ENCODE measurements at regions not wholly inside any gene's neighbourhood (a gene's known extent, or its start where the extent isn't known, plus 50 kb on each side); places are given as distances from the start of the nearest gene placed in this dataset.
"Not testable (repeated sequence)": the region's sequence is repeated elsewhere in the genome, so short reads cannot be mapped to it uniquely, and the experiment has no call there.

DNA sequence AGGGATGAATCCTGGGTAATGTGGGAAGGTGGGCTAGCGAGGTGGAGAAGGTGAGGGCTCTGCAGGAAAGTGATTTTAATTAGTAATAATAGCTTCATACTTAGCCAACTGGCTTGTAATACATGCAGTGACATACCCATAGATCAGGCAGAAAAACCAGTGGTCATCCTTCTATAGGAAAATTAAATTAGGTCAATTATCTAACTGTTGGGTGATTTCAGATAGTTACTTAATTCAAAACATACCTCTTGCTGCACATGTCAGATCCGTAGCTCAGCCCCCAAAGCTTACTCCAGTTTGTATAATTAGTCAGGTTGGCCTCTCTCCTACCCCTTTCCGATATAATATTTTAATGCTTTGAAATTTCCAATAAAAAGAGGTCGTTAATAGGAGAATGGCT lies 137.0 kb downstream of the TMEM114 start:
- no peak for DNase-seq (ENCODE audit: low read depth in 2 of 3, low spot score in 1 of 3)

GRCh38 chr16:8452941-8453340 lies 137.4 kb downstream of the TMEM114 start:
- no peak for DNase-seq (ENCODE audit: low read depth in 2 of 3, low spot score in 1 of 3)

DNA sequence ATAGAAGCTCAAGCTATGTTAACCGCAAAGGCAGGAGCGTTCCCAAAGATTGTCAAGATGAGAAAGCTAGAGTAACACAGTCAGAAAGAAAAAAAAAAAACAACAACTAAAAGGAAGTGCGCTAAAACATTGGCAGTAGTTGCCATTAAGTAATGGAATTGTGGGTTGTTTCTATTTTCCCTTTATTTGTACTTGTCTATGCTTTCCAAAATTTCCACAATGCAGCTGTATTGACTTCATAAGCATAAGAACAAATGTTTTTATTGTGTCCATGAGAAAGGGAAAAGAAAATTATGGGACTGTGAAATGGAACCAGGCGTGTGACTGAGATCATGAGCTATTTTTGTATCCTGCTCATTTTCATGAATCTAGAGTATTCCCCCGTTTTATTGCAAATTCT lies 153.4 kb downstream of the TMEM114 start:
- no peak for DNase-seq (ENCODE audit: low read depth in 2 of 3, low spot score in 1 of 3)

- DNase-seq (ENCODE audit: low read depth in 2 of 3, low spot score in 1 of 3) = no peak
Observed at GRCh38 chr16:8431783-8432182, 158.5 kb downstream of the TMEM114 start.

- no peak for DNase-seq (ENCODE audit: low read depth in 2 of 3, low spot score in 1 of 3)
Observed at GRCh38 chr16:8430401-8430800, 159.9 kb downstream of the TMEM114 start.

- DNase-seq (ENCODE audit: low read depth in 2 of 3, low spot score in 1 of 3) = no peak
Observed at GRCh38 chr16:8426569-8426968, 163.7 kb downstream of the TMEM114 start.

DNA sequence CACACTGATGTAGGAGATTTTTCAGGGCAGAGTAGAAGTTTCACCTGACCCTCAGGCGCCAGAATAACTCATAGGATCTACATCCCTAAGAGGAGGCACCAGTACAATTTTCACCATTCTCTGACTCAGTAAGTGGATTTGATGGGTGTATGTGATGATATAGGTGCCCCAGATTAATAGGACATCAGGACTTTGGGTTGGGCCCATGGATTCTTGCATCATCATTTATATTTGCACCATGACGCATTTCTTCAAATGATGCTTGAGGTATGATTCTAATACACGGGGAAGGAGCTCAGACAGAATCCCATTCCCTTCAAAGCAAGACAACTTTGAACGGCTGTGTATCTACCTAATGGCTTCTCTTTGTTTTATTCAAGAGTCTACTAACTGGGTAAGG lies 173.2 kb downstream of the TMEM114 start:
- DNase-seq (ENCODE audit: low read depth in 2 of 3, low spot score in 1 of 3) = no peak

GRCh38 chr16:8408855-8409567 lies 181.3 kb downstream of the TMEM114 start:
- DNase-seq (ENCODE audit: low read depth in 2 of 3, low spot score in 1 of 3) = no peak

DNA sequence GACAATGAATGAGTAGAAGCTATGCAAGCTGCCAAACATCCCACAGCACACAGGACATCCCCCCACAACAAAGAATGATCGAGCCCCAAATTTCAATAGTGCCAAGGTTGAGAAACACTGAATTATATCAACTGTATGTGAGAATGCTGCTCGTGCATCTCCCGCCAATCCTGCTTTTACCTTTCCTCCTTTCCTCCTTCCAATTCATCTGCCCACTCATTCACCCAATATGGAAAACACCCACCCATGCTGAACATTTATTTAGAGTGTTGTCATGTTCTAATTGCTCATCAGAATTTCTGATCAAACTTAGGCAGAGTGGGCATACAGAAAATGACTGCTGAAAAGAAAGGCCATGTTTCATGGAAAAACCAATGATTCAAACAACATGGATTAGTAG lies 183.0 kb downstream of the TMEM114 start:
- no peak for DNase-seq (ENCODE audit: low read depth in 2 of 3, low spot score in 1 of 3)

- no peak for DNase-seq (ENCODE audit: low read depth in 2 of 3, low spot score in 1 of 3)
Observed at GRCh38 chr16:8403978-8404749, 186.1 kb downstream of the TMEM114 start.

GRCh38 chr16:8402981-8403843 lies 187.1 kb downstream of the TMEM114 start:
- no peak for DNase-seq (ENCODE audit: low read depth in 2 of 3, low spot score in 1 of 3)

DNA sequence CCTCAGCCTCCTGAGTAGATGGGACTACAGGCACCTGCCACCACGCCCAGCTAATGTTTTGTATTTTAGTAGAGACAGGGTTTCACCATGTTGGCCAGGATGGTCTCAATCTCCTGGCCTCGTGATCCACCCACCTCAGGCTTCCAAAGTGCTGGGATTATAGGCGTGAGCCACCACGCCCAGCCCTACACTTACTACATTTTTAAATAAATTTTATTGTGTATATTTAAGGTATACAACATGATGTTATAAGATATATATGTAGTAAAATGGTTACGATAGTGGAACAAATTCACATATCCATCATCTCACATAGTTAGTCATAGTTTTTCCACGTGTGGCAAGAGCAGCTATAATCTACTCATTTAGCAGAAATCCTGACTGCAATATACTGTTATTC lies 189.6 kb downstream of the TMEM114 start:
- not testable (repeated sequence) for DNase-seq (ENCODE audit: low read depth in 2 of 3, low spot score in 1 of 3)

DNA sequence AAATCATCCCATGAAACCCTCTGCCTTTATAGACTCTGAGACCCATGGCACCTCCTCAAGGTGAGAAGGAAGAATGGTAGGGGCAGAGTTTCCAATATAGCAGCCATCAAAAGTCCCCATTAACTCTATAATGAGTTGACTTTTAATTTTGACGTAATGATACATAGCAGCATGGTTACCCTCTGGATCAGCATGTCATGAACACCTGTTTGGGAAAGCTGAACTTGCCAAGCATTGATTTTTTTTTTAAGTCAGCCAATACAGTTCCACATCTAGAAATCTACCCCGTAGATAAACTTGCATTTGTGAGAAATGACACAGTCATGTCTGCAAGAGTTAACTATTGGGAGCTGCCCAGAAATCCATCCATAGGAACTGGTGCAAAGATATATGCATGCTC lies 191.8 kb downstream of the TMEM114 start:
- DNase-seq (ENCODE audit: low read depth in 2 of 3, low spot score in 1 of 3) = no peak

- no peak for DNase-seq (ENCODE audit: low read depth in 2 of 3, low spot score in 1 of 3)
Observed at GRCh38 chr16:8397223-8397622, 193.1 kb downstream of the TMEM114 start.

DNA sequence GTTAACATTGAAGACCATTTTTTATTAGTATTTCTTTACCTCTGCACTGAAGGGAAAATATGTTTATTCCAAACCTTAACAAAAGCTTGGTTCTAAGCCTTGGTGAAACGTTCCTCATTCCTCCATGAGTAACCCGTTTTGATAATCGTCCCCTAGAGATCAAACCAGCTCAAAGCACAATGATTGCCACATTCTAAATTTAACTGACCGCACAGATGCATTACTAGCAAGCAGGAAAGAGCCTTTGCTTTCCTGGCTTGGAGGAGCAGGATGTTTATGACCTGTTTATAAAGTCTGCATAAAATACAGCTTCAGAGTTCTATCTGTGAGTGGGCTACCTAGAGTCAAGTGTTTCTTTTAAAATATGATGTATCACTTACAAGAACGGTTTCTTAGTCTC lies 193.8 kb downstream of the TMEM114 start:
- no peak for DNase-seq (ENCODE audit: low read depth in 2 of 3, low spot score in 1 of 3)

GRCh38 chr16:8391257-8391656 lies 199.1 kb downstream of the TMEM114 start:
- no peak for DNase-seq (ENCODE audit: low read depth in 2 of 3, low spot score in 1 of 3)

- DNase-seq (ENCODE audit: low read depth in 2 of 3, low spot score in 1 of 3) = no peak
Observed at GRCh38 chr16:8388684-8389083, 201.6 kb downstream of the TMEM114 start.

DNA sequence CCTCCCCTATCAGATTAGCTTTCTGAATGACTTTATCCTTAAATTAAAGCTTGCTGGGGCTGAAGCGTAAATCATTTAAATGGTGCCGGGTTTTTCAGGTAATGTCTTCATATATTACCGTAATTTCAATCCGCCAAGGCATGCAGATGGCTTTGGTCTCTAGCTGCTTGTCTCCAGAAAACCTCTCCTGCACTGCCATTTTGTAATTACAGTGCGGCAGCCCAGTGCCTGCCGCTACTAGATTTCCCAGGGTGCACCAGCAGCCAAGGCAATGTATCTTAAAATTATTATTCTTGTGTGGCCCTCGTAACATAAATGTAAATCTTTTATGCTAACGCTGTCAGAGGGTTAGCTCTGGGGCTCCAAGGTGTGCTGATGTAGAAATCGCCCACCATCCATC lies 208.5 kb downstream of the TMEM114 start:
- no peak for DNase-seq (ENCODE audit: low read depth in 2 of 3, low spot score in 1 of 3)

GRCh38 chr16:8380311-8380710 lies 210.0 kb downstream of the TMEM114 start:
- DNase-seq (ENCODE audit: low read depth in 2 of 3, low spot score in 1 of 3) = no peak

- no peak for DNase-seq (ENCODE audit: low read depth in 2 of 3, low spot score in 1 of 3)
Observed at GRCh38 chr16:8377864-8378263, 212.4 kb downstream of the TMEM114 start.

- DNase-seq (ENCODE audit: low read depth in 2 of 3, low spot score in 1 of 3) = no peak
Observed at GRCh38 chr16:8376858-8377257, 213.5 kb downstream of the TMEM114 start.

DNA sequence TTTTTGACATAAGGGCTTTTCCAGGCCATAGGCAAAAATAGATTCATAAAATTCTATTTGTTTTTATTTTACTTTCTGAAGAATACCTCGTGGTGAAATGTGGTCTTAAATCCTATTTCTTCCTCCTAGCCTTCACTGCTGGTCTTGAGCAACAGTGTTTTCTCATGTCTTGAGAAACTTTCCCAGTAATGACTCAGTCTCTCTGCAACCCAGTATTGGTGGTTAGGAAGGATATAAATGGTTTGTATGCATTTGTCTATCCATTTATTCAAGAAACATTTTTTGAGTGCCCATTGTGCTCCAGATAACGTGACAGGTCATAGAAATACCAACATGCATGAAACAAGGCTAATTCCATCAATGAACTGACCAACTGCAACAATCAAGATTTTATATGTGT lies 213.9 kb downstream of the TMEM114 start:
- DNase-seq (ENCODE audit: low read depth in 2 of 3, low spot score in 1 of 3) = no peak

All from stimulated activated CD4-positive, alpha-beta T cell treated with anti-CD3 and anti-CD28 coated beads, Interleukin-12 subunit alpha, Interleukin-12 subunit beta, amount 100 ng/mL, for 48 hours (primary cell).